ENCODE measurements at regions not wholly inside any gene's neighbourhood (a gene's known extent, or its start where the extent isn't known, plus 50 kb on each side); places are given as distances from the start of the nearest gene placed in this dataset.

DNA sequence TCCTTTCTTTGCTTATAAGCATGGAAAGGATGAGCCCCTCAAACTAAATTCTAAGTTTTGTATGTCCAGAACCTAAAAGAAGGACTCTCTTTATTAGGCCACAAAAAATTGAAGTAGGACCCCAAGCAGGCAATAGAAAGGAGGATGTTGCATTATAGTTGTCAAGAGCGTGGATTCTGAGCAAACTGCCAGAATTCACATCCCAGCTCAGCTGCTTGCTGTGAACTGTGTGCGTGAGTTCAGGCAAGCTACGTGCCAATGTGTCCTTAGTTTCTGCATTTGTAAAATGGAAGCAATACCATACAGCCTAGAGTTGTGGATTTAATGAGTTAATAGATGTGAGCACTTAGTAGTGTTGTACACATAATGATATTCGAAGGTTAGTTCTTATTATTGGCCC is 70.6 kb upstream of the SLC44A1 start:
- no peak for TF ChIP-seq GATA2 (IDR thresholded peaks at IDR 0.05; ENCODE audit: low read depth, low read length)
- no peak for TF ChIP-seq GATA3 (IDR thresholded peaks at IDR 0.05; ENCODE audit: low read depth, low read length)
